HG03575 (cell line): ENCODE measurements at regions not wholly inside any gene's neighbourhood (a gene's known extent, or its start where the extent isn't known, plus 50 kb on each side); places are given as distances from the start of the nearest gene placed in this dataset.
"Not testable (repeated sequence)": the region's sequence is repeated elsewhere in the genome, so short reads cannot be mapped to it uniquely, and the experiment has no call there.

Experiments
- ATAC-seq: cut with Tn5 transposase; IDR thresholded peaks from one replicate; pipeline ENCODE4 v1.9.1; 2021; ENCODE audit not compliant: unreplicated experiment, insufficient number of reproducible peaks, low FRiP score; ENCODE audit errors: extremely low read depth

GRCh38 chr6:27777614-27778355 lies 134.4 kb downstream of the OR2B2 start:
- ATAC-seq = no peak

- no peak for ATAC-seq
These were observed 135.1 kb downstream of the OR2B2 start for GRCh38 chr6:27777126-27777525.

- ATAC-seq = no peak
These were observed 135.7 kb downstream of the OR2B2 start for GRCh38 chr6:27776504-27776903.

- no peak for ATAC-seq
These were observed 136.4 kb downstream of the OR2B2 start for GRCh38 chr6:27775796-27776184.

- ATAC-seq = not testable (repeated sequence)
These were observed 136.9 kb downstream of the OR2B2 start for GRCh38 chr6:27775138-27775795.

GRCh38 chr6:27774264-27774600 lies 138.0 kb downstream of the OR2B2 start:
- ATAC-seq = not testable (repeated sequence)

GRCh38 chr6:27773542-27774263 lies 138.5 kb downstream of the OR2B2 start:
- ATAC-seq = not testable (repeated sequence)

- ATAC-seq = no peak
These were observed 139.8 kb downstream of the OR2B2 start for GRCh38 chr6:27772261-27773001.

- no peak for ATAC-seq
These were observed 141.0 kb downstream of the OR2B2 start for GRCh38 chr6:27771235-27771634.

- ATAC-seq = no peak
These were observed 141.5 kb downstream of the OR2B2 start for GRCh38 chr6:27770724-27771123.

GRCh38 chr6:27768556-27768955 lies 143.6 kb downstream of the OR2B2 start:
- no peak for ATAC-seq

GRCh38 chr6:27767851-27768250 lies 144.3 kb downstream of the OR2B2 start:
- no peak for ATAC-seq

GRCh38 chr6:27766405-27766804 lies 145.8 kb downstream of the OR2B2 start:
- ATAC-seq = no peak

- ATAC-seq = no peak
These were observed 147.1 kb downstream of the OR2B2 start for GRCh38 chr6:27765028-27765590.

GRCh38 chr6:27761391-27761790 lies 150.8 kb downstream of the OR2B2 start:
- ATAC-seq = no peak

- no peak for ATAC-seq
These were observed 151.7 kb downstream of the OR2B2 start for GRCh38 chr6:27760464-27760863.

- no peak for ATAC-seq
These were observed 152.3 kb downstream of the OR2B2 start for GRCh38 chr6:27759930-27760329.

- ATAC-seq = no peak
These were observed 153.7 kb downstream of the OR2B2 start for GRCh38 chr6:27758491-27758890.

GRCh38 chr6:27757307-27757706 lies 154.9 kb downstream of the OR2B2 start:
- ATAC-seq = no peak
